ENCODE measurements at regions not wholly inside any gene's neighbourhood (a gene's known extent, or its start where the extent isn't known, plus 50 kb on each side); places are given as distances from the start of the nearest gene placed in this dataset.
"Not testable (repeated sequence)": the region's sequence is repeated elsewhere in the genome, so short reads cannot be mapped to it uniquely, and the experiment has no call there.

GRCh38 chr2:59171019-59171418, 929.9 kb upstream of the FANCL start:
- Mint-ChIP-seq H3K36me3 (no peaks in the 10 kb centered on the region), H3K4me3 (no peak overlapping the region), H3K27ac (no peak overlapping the region), H3K27me3 (peaks cover 0 to 8% (median 0%) of the 10 kb centered on the region in 3 donors), H3K9me3 (peaks cover 0 to 1% (median 0%) of the 10 kb centered on the region in 7 donors), H3K4me1 (peaks cover 0 to 3% (median 0%) of the 10 kb centered on the region in 3 donors)
- DNase-seq (no peak), ATAC-seq (ENCODE audit: low read depth in 2 of 2) (no peak)

DNA sequence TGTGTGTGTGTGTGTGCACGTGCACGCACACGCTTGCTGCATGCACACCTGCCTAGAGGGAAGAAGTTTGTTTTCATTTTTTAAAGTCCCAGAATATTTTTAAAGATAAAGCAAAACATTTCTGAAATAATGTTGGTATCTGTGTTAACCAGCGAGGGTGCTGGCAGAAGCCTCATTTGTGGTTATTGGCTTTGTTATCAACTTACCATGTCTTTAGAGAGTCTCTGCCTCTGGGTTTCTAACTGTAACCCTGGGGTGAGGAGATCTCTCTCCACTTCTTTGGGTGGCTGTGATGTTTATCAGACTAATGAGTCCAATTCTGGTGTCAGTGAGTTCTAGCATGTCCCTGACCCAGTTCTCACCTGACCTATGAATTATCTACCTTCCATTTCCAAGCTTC, 927.6 kb upstream of the FANCL start:
- peaks cover 0 to 1% (median 0%) of the 10 kb centered on the region in 7 donors for H3K9me3 Mint-ChIP-seq
- ATAC-seq (ENCODE audit: low read depth in 2 of 2) = no peak
- peaks cover 0 to 3% (median 0%) of the 10 kb centered on the region in 3 donors for H3K4me1 Mint-ChIP-seq
- no peak overlapping the region for H3K27ac Mint-ChIP-seq
- no peak for DNase-seq
- no peaks in the 10 kb centered on the region for H3K27me3 Mint-ChIP-seq
- H3K4me3 Mint-ChIP-seq = no peak overlapping the region
- H3K36me3 Mint-ChIP-seq = no peaks in the 10 kb centered on the region

- no peaks in the 10 kb centered on the region for H3K36me3 Mint-ChIP-seq
- no peak overlapping the region for H3K27ac Mint-ChIP-seq
- H3K4me3 Mint-ChIP-seq = no peak overlapping the region
- H3K27me3 Mint-ChIP-seq = no peaks in the 10 kb centered on the region
- no peak for DNase-seq
- ATAC-seq (ENCODE audit: low read depth in 2 of 2) = no peak
- H3K9me3 Mint-ChIP-seq = peaks cover 0 to 4% (median 0%) of the 10 kb centered on the region in 7 donors
- H3K4me1 Mint-ChIP-seq = peaks cover 0 to 3% (median 0%) of the 10 kb centered on the region in 3 donors
These were observed 926.4 kb upstream of the FANCL start for GRCh38 chr2:59167514-59167913.

DNA sequence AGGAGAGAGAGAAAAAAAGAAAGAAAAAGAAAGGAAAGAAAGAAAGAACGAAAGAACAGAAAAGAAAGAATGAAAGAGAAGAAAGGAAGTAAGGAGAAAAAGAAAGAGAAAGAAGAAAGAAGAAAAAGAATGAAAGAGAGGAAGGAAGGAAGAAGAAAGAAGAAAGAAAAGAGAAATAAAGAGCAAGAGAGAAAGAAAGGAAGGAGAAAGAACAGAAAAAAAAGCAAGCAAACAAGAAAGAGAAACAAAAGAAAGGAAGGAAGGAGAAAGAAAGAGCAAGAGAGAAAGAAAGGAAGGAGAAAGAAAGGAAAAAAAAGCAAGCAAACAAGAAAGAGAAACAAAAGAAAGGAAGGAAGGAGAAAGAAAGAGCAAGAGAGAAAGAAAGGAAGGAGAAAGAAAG, 916.8 kb upstream of the FANCL start:
- DNase-seq; H3K27me3 Mint-ChIP-seq; ATAC-seq (ENCODE audit: low read depth in 2 of 2); H3K9me3 Mint-ChIP-seq; H3K36me3 Mint-ChIP-seq; H3K4me1 Mint-ChIP-seq; H3K27ac Mint-ChIP-seq: not testable (repeated sequence)
- peak overlapping the region in 1 of 8 donors; percentile 57 for H3K4me3 Mint-ChIP-seq

- Mint-ChIP-seq H3K27me3 (peaks cover 0 to 4% (median 0%) of the 10 kb centered on the region in 3 donors), H3K27ac (no peak overlapping the region), H3K36me3 (no peaks in the 10 kb centered on the region), H3K4me1 (peaks cover 0 to 4% (median 0%) of the 10 kb centered on the region in 3 donors), H3K4me3 (no peak overlapping the region), H3K9me3 (no peaks in the 10 kb centered on the region)
- DNase-seq (no peak), ATAC-seq (ENCODE audit: low read depth in 2 of 2) (no peak)
These were observed 910.7 kb upstream of the FANCL start for GRCh38 chr2:59151805-59152204.

GRCh38 chr2:59150217-59150849, 909.2 kb upstream of the FANCL start:
- peaks cover 0 to 4% (median 0%) of the 10 kb centered on the region in 3 donors for H3K4me1 Mint-ChIP-seq
- DNase-seq (no peak), ATAC-seq (ENCODE audit: low read depth in 2 of 2) (no peak)
- H3K36me3 Mint-ChIP-seq = no peaks in the 10 kb centered on the region
- H3K27ac Mint-ChIP-seq = no peak overlapping the region
- H3K4me3 Mint-ChIP-seq = no peak overlapping the region
- peaks cover 0 to 4% (median 0%) of the 10 kb centered on the region in 3 donors for H3K27me3 Mint-ChIP-seq
- H3K9me3 Mint-ChIP-seq = no peaks in the 10 kb centered on the region

- no peaks in the 10 kb centered on the region for H3K36me3 Mint-ChIP-seq
- H3K4me1 Mint-ChIP-seq = peaks cover 0 to 4% (median 0%) of the 10 kb centered on the region in 3 donors
- peak overlapping the region in 1 of 6 donors; percentile 14 for H3K27ac Mint-ChIP-seq
- DNase-seq (no peak), ATAC-seq (ENCODE audit: low read depth in 2 of 2) (no peak)
- peaks cover 0 to 4% (median 0%) of the 10 kb centered on the region in 3 donors for H3K27me3 Mint-ChIP-seq
- H3K9me3 Mint-ChIP-seq = no peaks in the 10 kb centered on the region
- H3K4me3 Mint-ChIP-seq = no peak overlapping the region
These were observed 908.1 kb upstream of the FANCL start for GRCh38 chr2:59149271-59149670.

DNA sequence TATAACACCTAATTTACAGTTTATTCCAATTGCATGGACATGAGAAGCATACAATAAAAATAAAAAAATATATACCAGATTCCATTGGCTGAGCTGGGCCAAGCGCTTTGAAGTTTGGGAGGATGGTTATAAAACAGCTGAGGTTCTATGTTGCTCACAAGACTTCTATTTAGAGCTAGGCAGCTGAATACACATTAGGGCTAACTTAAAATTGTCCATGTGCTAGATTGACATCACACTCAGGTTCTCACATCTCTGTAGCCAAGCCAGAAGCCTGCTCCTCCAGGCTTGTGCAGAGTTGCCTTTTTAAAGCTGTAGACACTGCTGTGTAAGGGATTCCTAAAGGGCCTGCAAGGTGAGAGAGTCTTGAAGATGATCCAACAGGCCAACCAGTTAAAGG, 871.1 kb upstream of the FANCL start:
- Mint-ChIP-seq H3K9me3 (no peaks in the 10 kb centered on the region), H3K36me3 (no peaks in the 10 kb centered on the region), H3K4me1 (no peaks in the 10 kb centered on the region), H3K27ac (no peak overlapping the region), H3K27me3 (no peaks in the 10 kb centered on the region), H3K4me3 (no peak overlapping the region)
- ATAC-seq (ENCODE audit: low read depth in 2 of 2) (no peak), DNase-seq (no peak)

DNA sequence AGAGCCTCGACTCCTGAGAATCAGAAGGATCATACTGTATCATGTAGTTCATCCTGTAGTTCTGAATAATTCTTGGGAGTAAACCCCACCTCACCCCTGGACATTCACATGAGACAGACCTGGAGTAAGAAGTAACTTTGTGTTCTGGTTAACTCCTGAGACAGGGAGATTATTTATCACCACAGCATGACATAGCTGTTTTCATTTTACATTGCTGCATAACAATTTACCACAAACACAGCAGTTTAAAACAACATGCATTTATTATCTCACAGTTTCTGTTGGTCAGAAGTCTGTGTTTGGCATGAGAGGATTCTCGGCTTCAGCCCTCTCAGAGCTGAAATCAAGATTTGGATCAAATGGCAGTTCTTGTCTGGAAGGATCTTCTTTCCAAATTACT, 855.8 kb upstream of the FANCL start:
- no peak overlapping the region for H3K4me3 Mint-ChIP-seq
- no peak overlapping the region for H3K27ac Mint-ChIP-seq
- H3K36me3 Mint-ChIP-seq = peaks cover 11 to 36% of the 10 kb centered on the region in 2 donors
- no peaks in the 10 kb centered on the region for H3K4me1 Mint-ChIP-seq
- DNase-seq (no peak), ATAC-seq (ENCODE audit: low read depth in 2 of 2) (no peak)
- H3K27me3 Mint-ChIP-seq = peaks cover 4 to 15% (median 8%) of the 10 kb centered on the region in 3 donors
- H3K9me3 Mint-ChIP-seq = peaks cover 21 to 58% (median 37%) of the 10 kb centered on the region in 7 donors

GRCh38 chr2:59093571-59093970, 852.4 kb upstream of the FANCL start:
- peaks cover 5 to 28% of the 10 kb centered on the region in 2 donors for H3K36me3 Mint-ChIP-seq
- no peak overlapping the region for H3K27ac Mint-ChIP-seq
- ATAC-seq (ENCODE audit: low read depth in 2 of 2) (no peak), DNase-seq (no peak)
- H3K27me3 Mint-ChIP-seq = peaks cover 4 to 23% (median 8%) of the 10 kb centered on the region in 3 donors
- H3K9me3 Mint-ChIP-seq = peaks cover 10 to 50% (median 26%) of the 10 kb centered on the region in 7 donors
- no peak overlapping the region for H3K4me3 Mint-ChIP-seq
- no peaks in the 10 kb centered on the region for H3K4me1 Mint-ChIP-seq

GRCh38 chr2:59084326-59084725, 843.2 kb upstream of the FANCL start:
- H3K27ac Mint-ChIP-seq = no peak overlapping the region
- no peaks in the 10 kb centered on the region for H3K27me3 Mint-ChIP-seq
- ATAC-seq (ENCODE audit: low read depth in 2 of 2) (no peak), DNase-seq (no peak)
- H3K4me3 Mint-ChIP-seq = no peak overlapping the region
- H3K9me3 Mint-ChIP-seq = peaks cover 0 to 3% (median 0%) of the 10 kb centered on the region in 7 donors
- H3K4me1 Mint-ChIP-seq = no peaks in the 10 kb centered on the region
- no peaks in the 10 kb centered on the region for H3K36me3 Mint-ChIP-seq

- no peak for ATAC-seq (ENCODE audit: low read depth in 2 of 2)
- peaks cover 0 to 3% (median 0%) of the 10 kb centered on the region in 7 donors for H3K9me3 Mint-ChIP-seq
- DNase-seq = no peak
- H3K4me3 Mint-ChIP-seq = no peak overlapping the region
- no peaks in the 10 kb centered on the region for H3K27me3 Mint-ChIP-seq
- no peaks in the 10 kb centered on the region for H3K36me3 Mint-ChIP-seq
- no peaks in the 10 kb centered on the region for H3K4me1 Mint-ChIP-seq
- H3K27ac Mint-ChIP-seq = no peak overlapping the region
These were observed 842.1 kb upstream of the FANCL start for GRCh38 chr2:59083075-59083828.

DNA sequence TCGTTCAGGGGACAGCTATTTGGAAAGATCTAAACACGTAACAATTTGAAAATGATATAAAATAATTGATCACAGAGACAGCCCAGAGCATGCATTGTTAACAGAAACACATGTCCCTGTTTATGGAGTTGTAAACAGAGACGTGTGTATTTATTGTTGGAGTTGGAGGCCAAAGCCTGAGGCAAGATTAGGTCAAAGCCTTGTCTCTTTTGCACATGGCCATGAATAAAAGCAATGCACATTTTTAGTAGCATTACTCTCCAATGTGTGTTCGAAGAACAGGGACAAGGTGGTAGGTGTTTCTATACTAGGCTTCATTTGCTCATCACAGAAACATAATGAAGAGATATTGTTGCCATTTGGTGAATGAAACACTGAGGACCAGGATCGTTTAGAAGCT, 841.5 kb upstream of the FANCL start:
- ATAC-seq (ENCODE audit: low read depth in 2 of 2) (no peak), DNase-seq (no peak)
- no peaks in the 10 kb centered on the region for H3K9me3 Mint-ChIP-seq
- no peaks in the 10 kb centered on the region for H3K36me3 Mint-ChIP-seq
- no peak overlapping the region for H3K4me3 Mint-ChIP-seq
- H3K4me1 Mint-ChIP-seq = no peaks in the 10 kb centered on the region
- no peaks in the 10 kb centered on the region for H3K27me3 Mint-ChIP-seq
- no peak overlapping the region for H3K27ac Mint-ChIP-seq

Measured in naive B cell (primary cell).